Esophagus (tissue), 2 donors: ENCODE measurements at regions not wholly inside any gene's neighbourhood (a gene's known extent, or its start where the extent isn't known, plus 50 kb on each side); places are given as distances from the start of the nearest gene placed in this dataset.
A peak's percentile ranks its signal among the peaks of the same experiment; 100 is the strongest.

Experiments used
- H3K27ac ChIP-seq, 2 donors: one replicate each; pipeline ENCODE4 v1.5.1; 2013; ENCODE audit warnings: low read depth in 2 of 2, mild to moderate bottlenecking in 2 of 2, inconsistent platforms in 1 of 2, low read length in 1 of 2, moderate library complexity in 1 of 2
- H3K27me3 ChIP-seq, 2 donors: one replicate each; pipeline ENCODE4 v1.6.1; 2013; ENCODE audit warnings: low read length in 2 of 2, control low read depth in 1 of 2, mild to moderate bottlenecking in 1 of 2; ENCODE audit not compliant: insufficient read depth in 2 of 2, control insufficient read depth in 1 of 2
- H3K36me3 ChIP-seq, 2 donors: one replicate each; pipeline ENCODE4 v1.6.1; 2013; ENCODE audit warnings: low read length in 1 of 2; ENCODE audit not compliant: control insufficient read depth in 2 of 2, insufficient read depth in 2 of 2
- H3K4me1 ChIP-seq, 2 donors: one replicate each; pipeline ENCODE4 v1.6.1; 2013; ENCODE audit warnings: low read length in 1 of 2; ENCODE audit not compliant: control insufficient read depth in 2 of 2, insufficient read depth in 2 of 2
- H3K4me3 ChIP-seq, 2 donors: one replicate each; pipeline ENCODE4 v1.5.1; 2013; ENCODE audit warnings: low read length in 2 of 2, mild to moderate bottlenecking in 2 of 2, low read depth in 1 of 2, moderate library complexity in 1 of 2
- H3K9me3 ChIP-seq, 2 donors: one replicate each; pipeline ENCODE4 v1.6.1; 2013; ENCODE audit warnings: mild to moderate bottlenecking in 2 of 2, low read depth in 1 of 2, low read length in 1 of 2, moderate library complexity in 1 of 2; ENCODE audit not compliant: control insufficient read depth in 2 of 2, insufficient read depth in 1 of 2
- WGBS, 2 donors: extraction: QIAGEN DNeasy Blood & Tissue Kit; methylation state at CpG; one replicate each; pipeline ENCODE4 v1.1.7; 2013; 5-methylcytosine and 5-hydroxymethylcytosine counted together
- donor health status: healthy with polysubstance abuse.
- donor health status: Bipolar disorder and iron deficiency.

DNA sequence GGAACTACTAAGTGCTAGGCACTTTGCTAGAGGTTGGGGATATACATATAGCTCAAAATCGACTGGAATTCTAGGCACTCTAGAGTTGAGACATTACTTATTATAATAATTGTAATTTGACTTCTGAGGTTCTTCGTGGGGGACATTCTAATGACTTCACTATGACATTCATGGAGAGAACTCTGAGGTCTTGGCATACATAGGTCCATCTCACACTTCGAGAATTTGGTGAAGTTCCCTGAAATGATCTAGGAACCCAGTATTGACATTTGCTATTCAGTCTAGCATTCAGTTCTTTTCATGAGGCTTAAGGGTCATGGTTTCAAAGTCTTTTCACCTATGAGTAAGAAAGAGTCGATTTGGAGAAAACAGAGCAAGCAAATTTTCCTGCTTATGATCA, 446.6 kb upstream of the JAG1 start:
- Histone ChIP-seq H3K9me3 (no peaks in the 10 kb centered on the region), H3K27ac (no peak overlapping the region)
- 79 to 82% methylated on average over 4 of the region's 4 CpGs for WGBS, 2 donors

DNA sequence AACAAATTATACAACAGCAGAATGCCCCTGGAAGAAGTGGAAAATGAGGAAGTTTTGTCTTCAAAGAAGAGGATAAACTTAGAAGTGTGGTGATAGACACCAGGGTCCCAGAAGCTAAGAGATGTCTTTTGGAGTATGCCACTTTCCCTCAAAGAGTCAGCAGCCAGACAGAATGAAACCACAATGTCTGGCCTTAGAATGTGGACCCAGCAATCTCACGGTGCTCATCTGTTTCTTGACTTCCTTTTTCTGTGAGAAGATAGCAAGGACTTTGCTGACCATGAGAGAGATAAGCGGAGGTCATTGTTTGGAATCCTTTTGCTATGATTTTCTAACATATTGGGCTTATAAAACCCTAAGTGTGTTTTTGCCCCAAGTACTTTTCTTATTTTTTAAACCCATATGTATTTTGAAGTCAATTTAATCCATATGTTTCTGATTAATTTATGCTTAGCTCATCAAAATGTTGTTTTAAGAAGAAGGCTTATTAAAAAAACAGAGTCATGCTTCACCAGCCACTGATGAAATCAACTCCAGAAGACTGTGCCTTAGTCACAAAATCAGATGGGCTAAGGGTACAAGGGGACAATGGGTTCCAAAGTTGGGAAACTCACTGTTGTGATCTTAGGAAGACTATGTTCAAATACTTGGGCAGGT, 451.2 kb upstream of the JAG1 start:
- 68 to 73% methylated on average over 2 of the region's 2 CpGs for WGBS, 2 donors

More for the DNA sequence above, 446.6 kb upstream of the JAG1 start:
- no peaks in the 10 kb centered on the region for H3K36me3 ChIP-seq
- no peak overlapping the region for H3K4me3 ChIP-seq
- H3K27me3 ChIP-seq, result no peaks in the 10 kb centered on the region
- no peaks in the 10 kb centered on the region for H3K4me1 ChIP-seq

DNA sequence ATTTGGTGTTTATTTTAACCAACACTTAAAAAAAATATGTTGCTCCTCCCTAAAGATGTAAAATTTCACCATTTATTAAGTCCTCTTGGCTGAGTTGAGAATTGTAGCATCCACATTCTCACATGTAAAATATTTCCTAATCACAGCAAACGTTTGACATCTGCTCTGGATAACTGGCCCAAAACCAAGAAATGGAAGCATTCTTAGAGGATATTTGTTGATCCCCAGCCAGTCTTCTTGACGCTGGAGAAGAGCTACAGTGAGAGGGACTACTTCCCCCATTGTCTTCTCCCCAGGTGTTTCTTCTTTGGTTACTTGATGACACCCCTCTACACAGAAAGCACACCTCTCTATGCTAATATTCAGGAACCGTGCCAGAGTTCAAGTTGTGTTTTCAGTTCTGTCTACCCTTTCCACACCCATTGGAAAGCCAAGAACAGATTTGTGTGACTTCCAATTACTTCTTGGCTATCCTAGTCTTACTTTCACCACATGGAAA, 454.5 kb upstream of the JAG1 start:
- no peaks in the 10 kb centered on the region for H3K36me3 ChIP-seq
- no peak overlapping the region for H3K4me3 ChIP-seq
- H3K9me3 ChIP-seq, result no peaks in the 10 kb centered on the region
- no peaks in the 10 kb centered on the region for H3K4me1 ChIP-seq
- no peaks in the 10 kb centered on the region for H3K27me3 ChIP-seq
- WGBS, 2 donors, result 41 to 53% methylated on average over 3 of the region's 3 CpGs
- no peak overlapping the region for H3K27ac ChIP-seq

More for the DNA sequence above, 451.2 kb upstream of the JAG1 start:
- Histone ChIP-seq H3K27ac (no peak overlapping the region), H3K4me3 (no peak overlapping the region), H3K36me3 (no peaks in the 10 kb centered on the region), H3K4me1 (no peaks in the 10 kb centered on the region), H3K27me3 (no peaks in the 10 kb centered on the region), H3K9me3 (no peaks in the 10 kb centered on the region)

GRCh38 chr20:11128721-11129120, 454.9 kb upstream of the JAG1 start:
- H3K27ac ChIP-seq, result no peak overlapping the region
- 68 to 76% methylated on average over 1 of the region's 1 CpG for WGBS, 2 donors
- no peak overlapping the region for H3K4me3 ChIP-seq
- no peaks in the 10 kb centered on the region for H3K36me3 ChIP-seq
- H3K27me3 ChIP-seq, result no peaks in the 10 kb centered on the region
- no peaks in the 10 kb centered on the region for H3K9me3 ChIP-seq
- no peaks in the 10 kb centered on the region for H3K4me1 ChIP-seq

- no peaks in the 10 kb centered on the region for H3K9me3 ChIP-seq
- no peak overlapping the region for H3K4me3 ChIP-seq
- H3K4me1 ChIP-seq, result no peaks in the 10 kb centered on the region
- no peaks in the 10 kb centered on the region for H3K27me3 ChIP-seq
- 87 to 89% methylated on average over 1 of the region's 1 CpG for WGBS, 2 donors
- H3K27ac ChIP-seq, result no peak overlapping the region
- H3K36me3 ChIP-seq, result no peaks in the 10 kb centered on the region
Measured at GRCh38 chr20:11130554-11131166, 456.9 kb upstream of the JAG1 start.

DNA sequence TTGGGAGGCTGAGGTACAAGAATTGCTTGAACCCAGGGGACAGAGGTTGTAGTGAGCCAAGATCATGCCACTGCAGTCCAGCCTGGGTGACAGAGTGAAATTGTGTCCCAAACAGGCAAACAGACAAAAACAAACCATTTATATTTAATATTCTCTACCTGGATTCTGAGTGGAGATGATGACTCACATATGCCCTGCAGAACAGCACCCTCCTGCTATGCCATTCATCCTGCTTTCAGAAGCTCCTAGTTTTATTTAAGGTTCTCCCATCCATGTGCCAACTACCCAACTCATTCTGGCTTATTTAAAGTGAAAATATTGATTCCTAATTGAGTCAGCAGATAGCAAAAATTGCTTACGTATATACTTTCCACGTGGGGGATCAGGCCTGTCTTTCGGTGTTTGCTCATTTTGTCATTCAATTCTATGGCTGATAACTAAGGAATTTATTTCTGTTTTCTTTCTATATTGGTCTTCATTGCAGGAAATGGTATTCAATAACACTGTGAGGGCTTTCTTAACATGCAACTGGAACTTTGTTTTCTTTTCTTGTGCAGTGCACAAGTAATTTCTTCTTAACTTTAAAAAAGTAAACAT, 459.1 kb upstream of the JAG1 start:
- Histone ChIP-seq H3K27me3 (no peaks in the 10 kb centered on the region), H3K36me3 (no peaks in the 10 kb centered on the region), H3K27ac (peak overlapping the region in 1 of 2 donors; percentile 4), H3K4me1 (no peaks in the 10 kb centered on the region), H3K4me3 (no peak overlapping the region), H3K9me3 (no peaks in the 10 kb centered on the region)
- WGBS, 2 donors, result 60% methylated on average over 3 of the region's 3 CpGs

DNA sequence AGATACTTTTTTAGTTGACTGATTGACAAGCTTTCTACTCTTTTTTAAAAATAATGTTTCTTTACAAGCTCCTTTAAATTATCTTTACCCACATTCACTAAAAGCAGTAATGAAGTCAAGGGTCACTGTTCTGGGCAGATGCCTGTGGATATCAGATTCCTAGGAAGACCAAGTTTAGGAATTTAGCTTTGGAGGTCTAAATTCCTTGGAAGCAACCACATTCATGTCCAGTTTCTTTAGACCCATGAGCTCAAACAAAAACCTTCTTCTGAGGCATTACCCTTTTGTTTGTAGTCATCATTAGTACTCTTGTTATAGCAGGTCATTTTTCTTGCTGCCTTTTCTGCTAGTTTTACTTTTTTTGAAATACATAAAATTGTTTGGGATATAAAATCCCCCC, 462.9 kb upstream of the JAG1 start:
- Histone ChIP-seq H3K27ac (no peak overlapping the region), H3K9me3 (no peaks in the 10 kb centered on the region), H3K4me3 (no peak overlapping the region), H3K27me3 (no peaks in the 10 kb centered on the region), H3K4me1 (no peaks in the 10 kb centered on the region), H3K36me3 (no peaks in the 10 kb centered on the region)

- 77 to 85% methylated on average over 3 of the region's 3 CpGs for WGBS, 2 donors
- Histone ChIP-seq H3K4me1 (no peaks in the 10 kb centered on the region), H3K27ac (no peak overlapping the region), H3K27me3 (no peaks in the 10 kb centered on the region), H3K36me3 (no peaks in the 10 kb centered on the region), H3K4me3 (no peak overlapping the region), H3K9me3 (no peaks in the 10 kb centered on the region)
Measured at GRCh38 chr20:11137688-11138087, 463.9 kb upstream of the JAG1 start.

GRCh38 chr20:11140359-11140758, 466.6 kb upstream of the JAG1 start:
- H3K4me3 ChIP-seq, result no peak overlapping the region
- H3K9me3 ChIP-seq, result no peaks in the 10 kb centered on the region
- H3K27ac ChIP-seq, result no peak overlapping the region
- WGBS, 2 donors, result 49 to 58% methylated on average over 3 of the region's 3 CpGs
- no peaks in the 10 kb centered on the region for H3K4me1 ChIP-seq
- H3K27me3 ChIP-seq, result no peaks in the 10 kb centered on the region
- no peaks in the 10 kb centered on the region for H3K36me3 ChIP-seq

- WGBS, 2 donors, result 73 to 77% methylated on average over 2 of the region's 2 CpGs
- H3K4me3 ChIP-seq, result no peak overlapping the region
- H3K4me1 ChIP-seq, result no peaks in the 10 kb centered on the region
- no peaks in the 10 kb centered on the region for H3K36me3 ChIP-seq
- H3K9me3 ChIP-seq, result no peaks in the 10 kb centered on the region
- H3K27ac ChIP-seq, result no peak overlapping the region
- no peaks in the 10 kb centered on the region for H3K27me3 ChIP-seq
Measured at GRCh38 chr20:11143481-11143880, 469.7 kb upstream of the JAG1 start.
